ENCODE measurements at regions not wholly inside any gene's neighbourhood (a gene's known extent, or its start where the extent isn't known, plus 50 kb on each side); places are given as distances from the start of the nearest gene placed in this dataset.

- no peak for TF ChIP-seq ZBTB7A (IDR thresholded peaks at IDR 0.05; ENCODE audit: low read depth)
- TF ChIP-seq REST (IDR thresholded peaks at IDR 0.05; ENCODE audit: low read depth) = no peak
- TF ChIP-seq, protein P1, sequence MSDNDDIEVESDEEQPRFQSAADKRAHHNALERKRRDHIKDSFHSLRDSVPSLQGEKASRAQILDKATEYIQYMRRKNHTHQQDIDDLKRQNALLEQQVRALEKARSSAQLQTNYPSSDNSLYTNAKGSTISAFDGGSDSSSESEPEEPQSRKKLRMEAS (IDR thresholded peaks at IDR 0.05) = no peak
- no peak for TF ChIP-seq EGR1 (IDR thresholded peaks at IDR 0.05)
- no peak for TF ChIP-seq CEBPB (IDR thresholded peaks at IDR 0.05)
- TF ChIP-seq TAF1 (IDR thresholded peaks at IDR 0.05; ENCODE audit: low read depth) = no peak
- no peak for TF ChIP-seq YY1 (IDR thresholded peaks at IDR 0.05; ENCODE audit: low read depth)
- TF ChIP-seq, protein P2, sequence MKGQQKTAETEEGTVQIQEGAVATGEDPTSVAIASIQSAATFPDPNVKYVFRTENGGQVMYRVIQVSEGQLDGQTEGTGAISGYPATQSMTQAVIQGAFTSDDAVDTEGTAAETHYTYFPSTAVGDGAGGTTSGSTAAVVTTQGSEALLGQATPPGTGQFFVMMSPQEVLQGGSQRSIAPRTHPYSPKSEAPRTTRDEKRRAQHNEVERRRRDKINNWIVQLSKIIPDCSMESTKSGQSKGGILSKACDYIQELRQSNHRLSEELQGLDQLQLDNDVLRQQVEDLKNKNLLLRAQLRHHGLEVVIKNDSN (IDR thresholded peaks at IDR 0.05) = no peak
- TF ChIP-seq RAD21 (IDR thresholded peaks at IDR 0.05; ENCODE audit: low read depth) = no peak
- TF ChIP-seq NFIC (IDR thresholded peaks at IDR 0.05) = no peak
- TF ChIP-seq EP300 (IDR thresholded peaks at IDR 0.05; ENCODE audit: borderline replicate concordance) = no peak
Measured at GRCh38 chr4:111748157-111748556, 397.1 kb upstream of the FAM241A start.

Data from Ishikawa (cell line).